ENCODE measurements at regions not wholly inside any gene's neighbourhood (a gene's known extent, or its start where the extent isn't known, plus 50 kb on each side); places are given as distances from the start of the nearest gene placed in this dataset.

- no peak for DNase-seq
These were observed 187.5 kb downstream of the AHR start for GRCh38 chr7:17485904-17486303.

- DNase-seq = no peak
These were observed 188.4 kb downstream of the AHR start for GRCh38 chr7:17486835-17487234.

GRCh38 chr7:17487343-17487742 is 188.9 kb downstream of the AHR start:
- DNase-seq = no peak

- DNase-seq = no peak
These were observed 190.4 kb downstream of the AHR start for GRCh38 chr7:17488829-17489228.

GRCh38 chr7:17489961-17490360 is 191.5 kb downstream of the AHR start:
- no peak for DNase-seq

DNA sequence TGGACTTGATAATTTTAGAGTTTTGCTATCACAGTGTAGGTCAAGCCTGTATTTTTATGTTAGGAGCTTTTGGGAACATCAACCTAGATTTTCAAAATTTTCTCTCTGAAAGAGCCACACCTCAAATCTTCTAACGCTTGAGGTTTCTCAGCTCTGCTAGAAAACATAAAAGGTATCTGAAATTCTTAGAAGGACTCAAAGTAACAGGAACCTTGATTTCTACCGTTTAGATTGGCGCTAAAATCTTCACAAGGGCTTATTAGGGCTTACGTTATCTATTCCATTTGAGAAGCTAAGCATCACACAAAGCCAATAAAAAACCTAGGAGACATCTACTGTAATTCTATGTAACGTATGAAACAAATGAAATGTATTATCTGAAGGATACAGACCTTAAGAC is 192.4 kb downstream of the AHR start:
- no peak for DNase-seq

DNA sequence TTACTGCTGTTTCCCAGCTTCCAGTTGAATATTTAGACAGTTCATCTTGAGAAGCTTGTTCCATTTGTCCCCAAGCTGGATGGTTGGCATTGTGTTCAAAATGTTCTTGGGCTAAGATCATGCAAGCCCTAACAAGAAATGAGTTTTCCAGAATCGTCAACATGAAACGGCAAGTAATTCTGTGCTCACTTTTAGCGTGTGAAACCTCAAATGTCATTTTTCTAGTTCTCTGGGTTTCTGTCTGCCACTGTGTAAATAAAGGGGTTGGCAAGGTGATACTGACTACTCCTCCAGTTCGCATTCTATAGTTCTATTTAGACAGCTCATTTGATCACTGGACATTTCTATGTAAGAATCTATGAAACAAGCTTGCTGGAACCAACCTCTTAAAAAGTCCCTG is 194.0 kb downstream of the AHR start:
- no peak for DNase-seq

DNA sequence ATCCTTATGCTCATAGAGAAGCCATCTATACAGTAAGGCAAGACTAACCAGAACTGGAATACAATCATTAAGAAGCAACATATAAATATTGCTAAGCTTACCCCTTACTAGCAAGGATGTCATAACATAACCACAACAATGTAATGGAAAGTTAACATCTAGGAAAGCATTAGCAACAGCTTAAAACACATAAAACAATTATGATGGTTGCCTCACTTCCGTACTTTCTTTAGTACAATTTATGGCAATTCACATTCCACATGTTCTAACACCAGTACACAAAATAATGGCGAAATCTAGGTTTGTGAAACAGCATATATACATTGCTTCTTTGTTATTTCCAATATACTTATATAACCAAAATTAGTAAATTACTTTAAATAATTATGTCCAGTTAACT is 195.0 kb downstream of the AHR start:
- DNase-seq = no peak

- no peak for DNase-seq
These were observed 197.4 kb downstream of the AHR start for GRCh38 chr7:17495655-17496394.

DNA sequence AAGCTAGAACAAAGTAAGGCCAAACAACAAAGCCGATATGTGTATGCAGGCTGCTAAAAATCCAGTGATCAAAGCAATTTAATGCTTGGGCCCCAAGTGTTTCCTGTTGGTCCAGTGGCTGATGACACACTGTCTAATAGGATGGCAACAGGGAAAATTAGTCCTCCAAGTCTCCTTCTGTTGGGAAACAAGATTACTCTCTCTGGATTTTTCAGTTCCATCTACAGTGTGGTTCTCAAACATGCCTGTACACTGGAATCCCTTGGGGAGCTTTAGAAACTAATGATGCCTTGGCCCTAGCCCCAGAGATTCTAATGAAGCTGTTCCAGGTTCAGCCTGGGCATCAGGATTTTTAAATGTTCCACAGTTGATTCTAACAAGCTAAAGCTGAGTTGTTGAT is 198.7 kb downstream of the AHR start:
- no peak for DNase-seq

DNA sequence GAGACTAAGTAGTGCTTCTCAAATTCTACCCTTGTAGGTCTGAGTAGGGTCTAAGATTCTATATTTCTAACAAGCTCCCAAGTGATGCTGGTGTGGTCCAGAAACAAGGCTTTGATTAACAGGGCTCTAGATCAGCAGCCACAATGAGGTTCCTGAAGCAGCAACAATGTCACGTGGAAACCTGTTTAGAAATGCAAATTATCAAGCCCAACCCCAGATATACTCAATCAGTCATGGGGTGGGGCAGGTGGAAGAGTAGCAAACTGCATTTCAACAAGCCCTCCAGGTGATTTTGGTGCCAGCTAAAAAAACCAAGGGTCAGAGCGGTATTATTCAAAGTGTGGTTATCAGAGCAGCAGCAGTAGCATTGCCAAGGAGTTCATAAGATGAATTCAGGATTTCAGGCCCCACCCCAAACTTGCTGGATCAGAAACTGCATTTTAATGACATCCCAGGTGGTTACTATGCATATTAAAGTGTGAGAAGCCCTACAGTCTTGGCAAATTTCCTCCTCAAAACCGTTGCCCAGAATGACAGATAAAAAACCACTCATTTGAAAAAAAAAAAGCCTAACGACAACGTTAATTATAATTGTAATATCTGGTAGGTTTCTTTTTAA is 199.2 kb downstream of the AHR start:
- no peak for DNase-seq

- no peak for DNase-seq
These were observed 199.8 kb downstream of the AHR start for GRCh38 chr7:17498230-17498629.

- no peak for DNase-seq
These were observed 202.3 kb downstream of the AHR start for GRCh38 chr7:17500736-17501135.

DNA sequence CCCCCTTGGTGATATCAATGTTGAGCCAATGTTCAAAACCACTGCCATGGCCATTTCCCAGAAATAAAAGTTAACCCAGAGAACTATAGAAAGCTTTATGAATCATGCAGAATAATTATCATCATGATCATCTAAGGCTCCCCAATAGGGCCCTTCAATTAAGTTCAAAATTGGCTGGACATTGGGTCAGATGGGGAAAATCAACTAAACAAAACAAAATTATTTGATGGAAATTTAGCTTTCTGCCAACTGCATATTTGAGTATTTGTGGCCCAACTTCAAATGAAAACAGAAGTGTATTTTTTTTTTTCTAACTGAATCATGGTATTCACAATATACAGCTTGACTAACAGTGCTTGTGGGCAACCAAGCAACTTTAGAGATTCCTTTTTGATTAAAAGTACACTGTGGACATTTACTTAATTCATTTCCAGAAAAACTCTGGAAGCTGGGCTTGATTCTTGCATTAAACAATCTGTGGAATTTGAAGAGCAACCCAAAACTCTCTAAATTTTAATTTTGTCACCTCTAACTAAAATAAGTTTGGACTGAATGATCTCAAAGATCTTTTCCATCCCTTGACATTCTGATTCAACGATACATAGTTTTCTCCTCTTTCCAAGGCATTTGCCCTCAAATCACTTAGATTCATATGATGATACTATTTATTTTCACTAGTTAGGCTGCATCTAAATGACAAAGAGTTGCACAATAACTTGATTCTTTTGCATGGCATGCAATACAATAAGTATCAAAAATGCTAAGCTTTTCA is 203.2 kb downstream of the AHR start:
- no peak for DNase-seq

- no peak for DNase-seq
These were observed 204.0 kb downstream of the AHR start for GRCh38 chr7:17502213-17503060.

- no peak for DNase-seq
These were observed 207.6 kb downstream of the AHR start for GRCh38 chr7:17506095-17506494.

DNA sequence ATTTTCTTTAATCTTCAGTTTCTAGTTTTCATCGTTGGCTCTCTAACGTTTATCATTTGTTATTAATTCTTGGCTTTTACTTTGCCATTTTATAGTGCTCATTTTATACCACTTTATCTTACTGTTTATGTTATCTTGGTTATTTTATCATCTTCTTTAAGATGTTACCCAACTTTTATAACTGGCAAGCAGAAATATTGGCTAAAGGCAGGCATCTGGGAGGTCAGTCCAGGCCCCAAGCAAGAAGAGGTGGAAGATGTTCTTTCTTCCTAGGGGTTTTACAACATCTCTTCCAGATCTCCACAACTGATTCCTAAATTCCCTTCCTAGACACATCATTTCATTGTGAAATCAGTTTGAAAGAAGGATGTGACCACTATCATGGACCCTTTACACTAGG is 208.1 kb downstream of the AHR start:
- no peak for DNase-seq

GRCh38 chr7:17507717-17508116 is 209.3 kb downstream of the AHR start:
- DNase-seq = no peak

- no peak for DNase-seq
These were observed 213.8 kb downstream of the AHR start for GRCh38 chr7:17512181-17512675.

GRCh38 chr7:17516771-17517170 is 218.3 kb downstream of the AHR start:
- no peak for DNase-seq

GRCh38 chr7:17520941-17521340 is 222.5 kb downstream of the AHR start:
- DNase-seq = no peak

GRCh38 chr7:17521437-17521836 is 223.0 kb downstream of the AHR start:
- no peak for DNase-seq
